ENCODE measurements at regions not wholly inside any gene's neighbourhood (a gene's known extent, or its start where the extent isn't known, plus 50 kb on each side); places are given as distances from the start of the nearest gene placed in this dataset.

DNA sequence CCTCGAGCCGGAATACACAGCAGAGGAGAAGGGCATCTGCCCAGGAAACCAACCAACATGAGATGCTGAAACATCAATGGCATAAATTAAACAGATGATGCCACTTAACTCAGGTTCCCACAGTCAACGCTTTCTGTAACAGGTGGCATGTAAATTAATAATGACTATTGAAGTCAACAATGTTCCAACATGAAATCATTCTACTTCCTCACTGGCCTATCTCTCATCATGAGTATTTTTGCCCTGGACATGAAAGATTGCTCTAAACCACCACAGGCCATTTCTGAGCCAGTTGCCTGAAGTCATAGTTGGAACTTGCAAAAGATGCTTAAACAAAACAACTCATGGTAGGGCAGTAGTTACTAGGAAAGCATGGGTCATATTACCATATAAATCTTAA is 397.9 kb upstream of the JARID2 start:
- H3K4me3 ChIP-seq (replicated peaks in 1 of 3; ENCODE audit: insufficient read depth in 1 of 3, low read depth in 2 of 3, low read length in 3 of 3): no peak overlapping the region
- no peaks in the 10 kb centered on the region for H3K36me3 ChIP-seq (replicated peaks in 1 of 2; ENCODE audit: control insufficient read depth in 1 of 2, insufficient read depth in 2 of 2, low read length in 2 of 2)
- intact Hi-C loops (cut with micrococcal nuclease; ENCODE audit: unreplicated experiment) (no loop called here), in situ Hi-C loops (cut with HindIII; ENCODE audit: extremely low pct_ligation_motif_present, low pct_unique_long_range_greater_than_20kb) (no loop called here)
- no peak for ATAC-seq
- no peaks in the 10 kb centered on the region for H3K79me2 ChIP-seq (ENCODE audit: insufficient read depth, low read length)
- ChIA-PET POLR2A (no interaction called here), CTCF (ENCODE audit: low intra/inter-chr PET ratio, low total read pairs) (no interaction called here)
- no peak overlapping the region for H2AFZ ChIP-seq (ENCODE audit: low read length)
- no peak for TF ChIP-seq TERF1 (CRISPR knock-in tag; IDR thresholded peaks at IDR 0.05)
- TF ChIP-seq, protein P1, sequence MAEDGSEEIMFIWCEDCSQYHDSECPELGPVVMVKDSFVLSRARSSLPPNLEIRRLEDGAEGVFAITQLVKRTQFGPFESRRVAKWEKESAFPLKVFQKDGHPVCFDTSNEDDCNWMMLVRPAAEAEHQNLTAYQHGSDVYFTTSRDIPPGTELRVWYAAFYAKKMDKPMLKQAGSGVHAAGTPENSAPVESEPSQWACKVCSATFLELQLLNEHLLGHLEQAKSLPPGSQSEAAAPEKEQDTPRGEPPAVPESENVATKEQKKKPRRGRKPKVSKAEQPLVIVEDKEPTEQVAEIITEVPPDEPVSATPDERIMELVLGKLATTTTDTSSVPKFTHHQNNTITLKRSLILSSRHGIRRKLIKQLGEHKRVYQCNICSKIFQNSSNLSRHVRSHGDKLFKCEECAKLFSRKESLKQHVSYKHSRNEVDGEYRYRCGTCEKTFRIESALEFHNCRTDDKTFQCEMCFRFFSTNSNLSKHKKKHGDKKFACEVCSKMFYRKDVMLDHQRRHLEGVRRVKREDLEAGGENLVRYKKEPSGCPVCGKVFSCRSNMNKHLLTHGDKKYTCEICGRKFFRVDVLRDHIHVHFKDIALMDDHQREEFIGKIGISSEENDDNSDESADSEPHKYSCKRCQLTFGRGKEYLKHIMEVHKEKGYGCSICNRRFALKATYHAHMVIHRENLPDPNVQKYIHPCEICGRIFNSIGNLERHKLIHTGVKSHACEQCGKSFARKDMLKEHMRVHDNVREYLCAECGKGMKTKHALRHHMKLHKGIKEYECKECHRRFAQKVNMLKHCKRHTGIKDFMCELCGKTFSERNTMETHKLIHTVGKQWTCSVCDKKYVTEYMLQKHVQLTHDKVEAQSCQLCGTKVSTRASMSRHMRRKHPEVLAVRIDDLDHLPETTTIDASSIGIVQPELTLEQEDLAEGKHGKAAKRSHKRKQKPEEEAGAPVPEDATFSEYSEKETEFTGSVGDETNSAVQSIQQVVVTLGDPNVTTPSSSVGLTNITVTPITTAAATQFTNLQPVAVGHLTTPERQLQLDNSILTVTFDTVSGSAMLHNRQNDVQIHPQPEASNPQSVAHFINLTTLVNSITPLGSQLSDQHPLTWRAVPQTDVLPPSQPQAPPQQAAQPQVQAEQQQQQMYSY (CRISPR knock-in tag; IDR thresholded peaks at IDR 0.05): no peak
- TF ChIP-seq LCORL (IDR thresholded peaks at IDR 0.05): no peak
- no peak for TF ChIP-seq LCORL (CRISPR knock-in tag; IDR thresholded peaks at IDR 0.05)
- no peak for TF ChIP-seq FOXO4 (CRISPR knock-in tag; conservative IDR thresholded peaks at IDR 0.05)
- no peak for TF ChIP-seq ZNF180 (CRISPR knock-in tag; IDR thresholded peaks at IDR 0.05; ENCODE audit: borderline replicate concordance, low read depth)
- TF ChIP-seq HNRNPL (IDR thresholded peaks at IDR 0.05; ENCODE audit: low read depth, low read length): no peak
- TF ChIP-seq CCAR2 (optimal IDR thresholded peaks at IDR 0.05; ENCODE audit: low read depth, low read length): no peak
- no peak for TF ChIP-seq ZNF292 (CRISPR knock-in tag; IDR thresholded peaks at IDR 0.05; ENCODE audit: borderline replicate concordance, low read depth)
- TF ChIP-seq TEAD2 (CRISPR knock-in tag; IDR thresholded peaks at IDR 0.05): no peak
- no peak for TF ChIP-seq CENPT (CRISPR knock-in tag; IDR thresholded peaks at IDR 0.05; ENCODE audit: low read depth)
- TF ChIP-seq, protein P2, sequence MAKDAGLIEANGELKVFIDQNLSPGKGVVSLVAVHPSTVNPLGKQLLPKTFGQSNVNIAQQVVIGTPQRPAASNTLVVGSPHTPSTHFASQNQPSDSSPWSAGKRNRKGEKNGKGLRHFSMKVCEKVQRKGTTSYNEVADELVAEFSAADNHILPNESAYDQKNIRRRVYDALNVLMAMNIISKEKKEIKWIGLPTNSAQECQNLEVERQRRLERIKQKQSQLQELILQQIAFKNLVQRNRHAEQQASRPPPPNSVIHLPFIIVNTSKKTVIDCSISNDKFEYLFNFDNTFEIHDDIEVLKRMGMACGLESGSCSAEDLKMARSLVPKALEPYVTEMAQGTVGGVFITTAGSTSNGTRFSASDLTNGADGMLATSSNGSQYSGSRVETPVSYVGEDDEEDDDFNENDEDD (CRISPR knock-in tag; IDR thresholded peaks at IDR 0.05; ENCODE audit: borderline replicate concordance): no peak
- H3K9ac ChIP-seq (ENCODE audit: insufficient read depth, low read depth, low read length): no peak overlapping the region
- H3K4me2 ChIP-seq (ENCODE audit: low read depth, low read length): no peak overlapping the region
- no peak for DNase-seq (ENCODE audit: low spot score)
- H3K27me3 ChIP-seq (ENCODE audit: control insufficient read depth in 1 of 2, insufficient read depth in 2 of 2, low read length in 2 of 2): no peaks in the 10 kb centered on the region
- FAIRE-seq: no peak
- H4K20me1 ChIP-seq (ENCODE audit: insufficient read depth, low read length): no peaks in the 10 kb centered on the region
- no peak overlapping the region for H3K27ac ChIP-seq (ENCODE audit: extremely low read length, insufficient read depth, low read length)
- no peaks in the 10 kb centered on the region for H3K4me1 ChIP-seq (ENCODE audit: insufficient read depth, low read length)
- WGBS (ENCODE audit: low lambda C conversion rate): 15% methylated on average over 3 of the region's 3 CpGs
- no TSS peak for BruUV-seq (replicated peaks)
- no peaks in the 10 kb centered on the region for H3K9me3 ChIP-seq (ENCODE audit: low read length)

All from HepG2 (cell line).